ENCODE measurements at regions not wholly inside any gene's neighbourhood (a gene's known extent, or its start where the extent isn't known, plus 50 kb on each side); places are given as distances from the start of the nearest gene placed in this dataset.
"Not testable (repeated sequence)": the region's sequence is repeated elsewhere in the genome, so short reads cannot be mapped to it uniquely, and the experiment has no call there.

GRCh38 chr3:22720596-22720995 lies 482.5 kb upstream of the UBE2E2 start:
- no peak for DNase-seq

- DNase-seq: no peak
Observed at GRCh38 chr3:22724420-22724819, 478.7 kb upstream of the UBE2E2 start.

- no peak for DNase-seq
Observed at GRCh38 chr3:22728406-22728805, 474.7 kb upstream of the UBE2E2 start.

GRCh38 chr3:22729212-22729611 lies 473.9 kb upstream of the UBE2E2 start:
- DNase-seq: no peak

- no peak for DNase-seq
Observed at GRCh38 chr3:22729981-22730380, 473.1 kb upstream of the UBE2E2 start.

- DNase-seq: no peak
Observed at GRCh38 chr3:22730701-22731100, 472.4 kb upstream of the UBE2E2 start.

- no peak for DNase-seq
Observed at GRCh38 chr3:22731901-22732300, 471.2 kb upstream of the UBE2E2 start.

GRCh38 chr3:22732641-22733040 lies 470.5 kb upstream of the UBE2E2 start:
- no peak for DNase-seq

- DNase-seq: no peak
Observed at GRCh38 chr3:22734207-22734606, 468.9 kb upstream of the UBE2E2 start.

- no peak for DNase-seq
Observed at GRCh38 chr3:22734756-22735155, 468.4 kb upstream of the UBE2E2 start.

- no peak for DNase-seq
Observed at GRCh38 chr3:22735373-22735772, 467.8 kb upstream of the UBE2E2 start.

GRCh38 chr3:22743386-22743785 lies 459.7 kb upstream of the UBE2E2 start:
- not testable (repeated sequence) for DNase-seq

GRCh38 chr3:22745321-22745720 lies 457.8 kb upstream of the UBE2E2 start:
- no peak for DNase-seq

GRCh38 chr3:22746221-22746620 lies 456.9 kb upstream of the UBE2E2 start:
- DNase-seq: no peak

- DNase-seq: no peak
Observed at GRCh38 chr3:22748453-22749045, 454.6 kb upstream of the UBE2E2 start.

- no peak for DNase-seq
Observed at GRCh38 chr3:22759636-22760310, 443.4 kb upstream of the UBE2E2 start.

GRCh38 chr3:22765679-22766078 lies 437.4 kb upstream of the UBE2E2 start:
- no peak for DNase-seq

GRCh38 chr3:22777834-22778233 lies 425.3 kb upstream of the UBE2E2 start:
- no peak for DNase-seq

GRCh38 chr3:22779737-22780136 lies 423.4 kb upstream of the UBE2E2 start:
- no peak for DNase-seq

- DNase-seq: no peak
Observed at GRCh38 chr3:22792533-22792932, 410.6 kb upstream of the UBE2E2 start.

- no peak for DNase-seq
Observed at GRCh38 chr3:22795917-22796316, 407.2 kb upstream of the UBE2E2 start.

- DNase-seq: no peak
Observed at GRCh38 chr3:22798461-22798860, 404.7 kb upstream of the UBE2E2 start.

GRCh38 chr3:22819209-22819608 lies 383.9 kb upstream of the UBE2E2 start:
- DNase-seq: no peak

GRCh38 chr3:22835041-22835440 lies 368.1 kb upstream of the UBE2E2 start:
- DNase-seq: no peak

GRCh38 chr3:22836131-22836530 lies 367.0 kb upstream of the UBE2E2 start:
- no peak for DNase-seq
